ENCODE measurements at regions not wholly inside any gene's neighbourhood (a gene's known extent, or its start where the extent isn't known, plus 50 kb on each side); places are given as distances from the start of the nearest gene placed in this dataset.
"Not testable (repeated sequence)": the region's sequence is repeated elsewhere in the genome, so short reads cannot be mapped to it uniquely, and the experiment has no call there.

DNA sequence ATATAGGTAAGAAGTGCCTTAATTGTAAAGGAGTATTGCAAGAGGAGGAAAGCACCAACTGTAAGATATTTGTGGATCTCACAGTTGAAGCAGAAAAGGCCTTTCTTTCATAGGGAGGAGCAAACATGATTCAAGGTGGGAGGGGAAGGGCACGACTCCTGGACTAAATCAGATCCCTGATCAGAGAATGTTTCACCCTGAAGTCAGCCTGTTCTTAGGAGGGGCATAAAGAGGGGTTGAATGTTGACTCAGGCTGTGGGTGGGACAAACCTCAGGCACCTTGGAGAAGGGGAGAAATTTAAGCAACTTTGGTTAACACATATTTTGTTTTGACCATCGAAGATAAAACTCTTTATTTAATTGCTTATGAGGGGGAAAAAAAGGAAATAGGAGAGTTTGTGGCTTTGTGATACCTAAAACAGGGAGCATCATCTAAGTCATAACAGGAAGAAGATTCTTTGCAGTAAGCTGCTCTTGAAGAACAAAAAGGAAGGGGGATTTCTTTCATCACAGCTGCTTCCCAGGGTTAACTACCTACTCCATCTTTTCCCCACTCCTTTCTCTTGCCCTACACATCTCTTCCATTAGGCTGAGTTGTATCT, 158.6 kb upstream of the ZNF267 start:
- peak; percentile 23 for DNase-seq (ENCODE audit: low spot score)
- TF ChIP-seq, protein P1, sequence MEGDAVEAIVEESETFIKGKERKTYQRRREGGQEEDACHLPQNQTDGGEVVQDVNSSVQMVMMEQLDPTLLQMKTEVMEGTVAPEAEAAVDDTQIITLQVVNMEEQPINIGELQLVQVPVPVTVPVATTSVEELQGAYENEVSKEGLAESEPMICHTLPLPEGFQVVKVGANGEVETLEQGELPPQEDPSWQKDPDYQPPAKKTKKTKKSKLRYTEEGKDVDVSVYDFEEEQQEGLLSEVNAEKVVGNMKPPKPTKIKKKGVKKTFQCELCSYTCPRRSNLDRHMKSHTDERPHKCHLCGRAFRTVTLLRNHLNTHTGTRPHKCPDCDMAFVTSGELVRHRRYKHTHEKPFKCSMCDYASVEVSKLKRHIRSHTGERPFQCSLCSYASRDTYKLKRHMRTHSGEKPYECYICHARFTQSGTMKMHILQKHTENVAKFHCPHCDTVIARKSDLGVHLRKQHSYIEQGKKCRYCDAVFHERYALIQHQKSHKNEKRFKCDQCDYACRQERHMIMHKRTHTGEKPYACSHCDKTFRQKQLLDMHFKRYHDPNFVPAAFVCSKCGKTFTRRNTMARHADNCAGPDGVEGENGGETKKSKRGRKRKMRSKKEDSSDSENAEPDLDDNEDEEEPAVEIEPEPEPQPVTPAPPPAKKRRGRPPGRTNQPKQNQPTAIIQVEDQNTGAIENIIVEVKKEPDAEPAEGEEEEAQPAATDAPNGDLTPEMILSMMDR (IDR thresholded peaks at IDR 0.05; ENCODE audit: extremely low read depth, missing control alignments) = no peak

- TF ChIP-seq, protein P1 (IDR thresholded peaks at IDR 0.05; ENCODE audit: extremely low read depth, missing control alignments) = no peak
- no peak for DNase-seq (ENCODE audit: low spot score)
Observed at GRCh38 chr16:31715915-31716314, 157.7 kb upstream of the ZNF267 start.

DNA sequence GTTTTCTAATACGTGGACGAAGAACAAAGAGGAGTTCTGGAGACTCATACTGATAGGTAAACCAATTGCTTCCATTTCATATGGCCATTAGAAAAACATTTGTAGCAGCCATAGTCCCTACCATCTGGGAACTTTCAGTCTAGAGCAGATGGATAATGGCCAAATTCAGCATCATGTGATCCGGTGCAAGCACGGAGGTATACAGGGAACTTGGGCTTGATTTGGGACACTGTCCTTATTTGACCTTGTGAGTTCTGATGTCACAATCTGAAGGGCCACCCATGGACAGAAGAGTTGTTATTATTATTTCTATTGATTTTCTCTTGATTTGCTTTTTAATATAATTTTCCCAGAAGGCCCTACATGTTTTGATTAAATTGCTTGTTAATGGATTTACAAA, 154.6 kb upstream of the ZNF267 start:
- TF ChIP-seq, protein P1 (IDR thresholded peaks at IDR 0.05; ENCODE audit: extremely low read depth, missing control alignments) = no peak
- DNase-seq (ENCODE audit: low spot score) = no peak

GRCh38 chr16:31727553-31727952, 146.1 kb upstream of the ZNF267 start:
- no peak for DNase-seq (ENCODE audit: low spot score)
- TF ChIP-seq, protein P1 (IDR thresholded peaks at IDR 0.05; ENCODE audit: extremely low read depth, missing control alignments) = no peak

- DNase-seq (ENCODE audit: low spot score) = no peak
- TF ChIP-seq, protein P1 (IDR thresholded peaks at IDR 0.05; ENCODE audit: extremely low read depth, missing control alignments) = no peak
Observed at GRCh38 chr16:31734265-31734664, 139.3 kb upstream of the ZNF267 start.

- DNase-seq (ENCODE audit: low spot score) = not testable (repeated sequence)
Observed at GRCh38 chr16:31745098-31745497, 128.5 kb upstream of the ZNF267 start.

- TF ChIP-seq, protein P1 (IDR thresholded peaks at IDR 0.05; ENCODE audit: extremely low read depth, missing control alignments) = no peak
- no peak for DNase-seq (ENCODE audit: low spot score)
Observed at GRCh38 chr16:31745900-31746299, 127.7 kb upstream of the ZNF267 start.

GRCh38 chr16:31754998-31755615, 118.5 kb upstream of the ZNF267 start:
- DNase-seq (ENCODE audit: low spot score) = no peak

More at GRCh38 chr16:31754998-31755615, 118.5 kb upstream of the ZNF267 start:
- TF ChIP-seq, protein P1 (IDR thresholded peaks at IDR 0.05; ENCODE audit: extremely low read depth, missing control alignments) = no peak

Data from GM20000 (cell line).